GM12872 (cell line): ENCODE measurements at regions not wholly inside any gene's neighbourhood (a gene's known extent, or its start where the extent isn't known, plus 50 kb on each side); places are given as distances from the start of the nearest gene placed in this dataset.

ENCODE experiments used
- TF ChIP-seq, protein P1 (sequence below): IDR thresholded peaks from 3 replicates; pipeline ENCODE4 v1.5.1; 2011; ENCODE audit warnings: low read depth, mild to moderate bottlenecking, low read length, moderate library complexity; ENCODE audit not compliant: insufficient read depth

DNA sequence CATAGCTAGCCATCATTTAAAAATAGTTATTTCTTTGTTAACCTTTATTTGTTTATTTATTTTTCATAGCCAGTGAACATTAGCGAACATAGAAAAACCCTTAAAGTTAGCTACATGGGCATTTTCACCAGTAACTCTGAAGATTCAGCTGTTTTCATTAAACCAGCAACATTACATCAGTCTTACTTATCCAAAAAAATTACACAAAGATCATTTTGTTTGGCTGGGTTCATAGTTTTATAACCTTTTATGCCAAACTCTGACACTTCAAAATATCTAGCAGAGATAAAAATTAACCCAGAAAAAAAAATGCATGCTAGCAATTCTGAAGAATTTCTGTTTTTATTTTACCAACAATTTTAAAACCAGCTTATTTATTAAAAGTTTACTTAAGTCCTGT is 784.1 kb downstream of the PCDH18 start:
- TF ChIP-seq, protein P1, sequence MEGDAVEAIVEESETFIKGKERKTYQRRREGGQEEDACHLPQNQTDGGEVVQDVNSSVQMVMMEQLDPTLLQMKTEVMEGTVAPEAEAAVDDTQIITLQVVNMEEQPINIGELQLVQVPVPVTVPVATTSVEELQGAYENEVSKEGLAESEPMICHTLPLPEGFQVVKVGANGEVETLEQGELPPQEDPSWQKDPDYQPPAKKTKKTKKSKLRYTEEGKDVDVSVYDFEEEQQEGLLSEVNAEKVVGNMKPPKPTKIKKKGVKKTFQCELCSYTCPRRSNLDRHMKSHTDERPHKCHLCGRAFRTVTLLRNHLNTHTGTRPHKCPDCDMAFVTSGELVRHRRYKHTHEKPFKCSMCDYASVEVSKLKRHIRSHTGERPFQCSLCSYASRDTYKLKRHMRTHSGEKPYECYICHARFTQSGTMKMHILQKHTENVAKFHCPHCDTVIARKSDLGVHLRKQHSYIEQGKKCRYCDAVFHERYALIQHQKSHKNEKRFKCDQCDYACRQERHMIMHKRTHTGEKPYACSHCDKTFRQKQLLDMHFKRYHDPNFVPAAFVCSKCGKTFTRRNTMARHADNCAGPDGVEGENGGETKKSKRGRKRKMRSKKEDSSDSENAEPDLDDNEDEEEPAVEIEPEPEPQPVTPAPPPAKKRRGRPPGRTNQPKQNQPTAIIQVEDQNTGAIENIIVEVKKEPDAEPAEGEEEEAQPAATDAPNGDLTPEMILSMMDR: no peak

DNA sequence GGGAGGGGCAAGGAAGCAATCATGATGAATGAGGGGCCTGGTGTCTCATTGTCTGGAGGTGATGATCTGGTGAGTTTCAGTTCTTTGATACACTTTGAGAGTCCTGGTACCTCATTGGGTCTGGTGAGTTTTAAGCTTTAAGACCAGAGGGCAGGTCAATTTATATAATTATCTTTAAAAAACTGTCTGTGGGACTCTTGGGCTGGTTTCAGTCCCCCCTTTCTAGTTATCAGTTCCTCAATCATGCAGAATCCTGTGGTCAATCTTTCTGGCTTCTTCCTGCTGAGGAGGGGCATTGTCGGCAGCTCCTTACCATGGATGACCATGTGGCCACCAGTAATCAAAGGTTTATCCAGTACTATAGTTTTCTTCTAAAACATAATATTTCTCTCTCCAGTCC is 789.1 kb downstream of the PCDH18 start:
- TF ChIP-seq, protein P1: no peak

DNA sequence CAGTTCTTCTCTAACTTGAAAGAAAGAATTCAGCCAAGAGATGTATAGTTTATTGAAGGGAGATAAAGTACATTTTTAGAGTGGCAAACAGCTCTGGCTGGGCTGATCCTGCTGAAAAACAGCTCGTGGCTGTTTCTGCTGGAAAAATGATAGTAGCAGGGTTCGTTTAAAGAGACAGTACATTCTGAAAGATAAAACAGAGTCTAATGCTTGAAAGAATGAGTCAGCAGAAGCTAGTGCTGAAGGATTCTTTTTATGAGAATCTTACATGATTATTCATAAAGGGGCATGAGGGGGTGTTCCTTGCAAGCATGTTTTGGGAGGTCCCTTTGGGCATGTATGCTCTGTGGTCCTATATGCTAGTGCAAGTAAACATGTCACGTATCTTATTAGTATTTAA is 790.0 kb downstream of the PCDH18 start:
- TF ChIP-seq, protein P1: no peak

DNA sequence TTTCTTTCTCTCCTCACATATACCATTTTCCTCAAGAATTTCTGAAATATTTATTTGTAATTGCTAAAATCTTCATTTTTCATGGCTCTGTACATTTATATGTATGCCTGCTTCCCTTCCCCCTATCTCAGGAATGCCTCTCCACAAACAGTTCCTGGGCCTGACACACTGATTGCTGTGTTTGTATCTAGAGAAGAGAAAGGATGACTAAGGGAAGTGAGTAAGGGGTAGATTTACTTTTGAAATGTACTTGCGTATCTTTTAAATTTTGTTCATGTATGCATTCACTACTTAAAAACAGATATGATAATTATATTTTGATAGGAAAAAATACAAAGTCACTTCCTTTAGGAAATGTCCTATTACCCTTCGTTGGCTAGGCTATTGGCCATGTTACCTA is 790.8 kb downstream of the PCDH18 start:
- TF ChIP-seq, protein P1: no peak

DNA sequence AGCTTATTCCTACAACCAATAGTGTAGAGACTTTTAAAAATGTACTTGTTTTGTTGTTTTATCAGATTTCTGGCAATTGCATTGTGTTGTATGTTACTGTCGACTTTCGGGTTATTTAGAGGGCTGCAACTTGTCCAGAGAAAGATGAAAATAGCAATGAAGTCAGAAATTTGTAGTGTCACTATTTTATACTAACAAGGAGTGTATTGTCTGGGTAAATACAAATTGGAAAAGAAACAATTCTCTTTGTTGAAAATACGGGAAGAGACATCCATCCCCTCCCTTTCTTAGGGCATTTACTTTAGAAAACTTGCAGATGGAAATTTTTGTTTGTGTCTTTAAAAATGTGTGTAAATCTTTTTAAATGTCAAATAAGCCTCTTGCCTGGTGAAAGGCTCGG is 792.0 kb downstream of the PCDH18 start:
- TF ChIP-seq, protein P1: no peak

DNA sequence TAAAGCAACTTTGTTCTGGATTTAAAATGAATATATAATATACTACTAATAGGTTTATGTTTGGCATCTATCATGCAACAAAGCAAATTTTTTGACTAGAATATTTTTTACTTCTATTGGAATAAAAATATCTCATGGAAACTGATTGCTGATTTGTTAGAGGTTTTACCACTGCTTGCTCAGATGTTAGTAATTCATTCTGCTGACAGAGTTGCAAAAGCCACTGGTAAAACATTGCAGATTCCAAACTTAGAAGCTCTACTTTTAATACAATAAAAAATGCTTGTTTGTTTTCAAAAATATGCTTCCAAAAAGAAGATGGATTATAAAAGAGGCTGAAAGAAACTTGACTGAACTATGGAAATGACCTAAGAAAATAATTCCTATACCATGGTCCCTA is 795.2 kb downstream of the PCDH18 start:
- TF ChIP-seq, protein P1: no peak

DNA sequence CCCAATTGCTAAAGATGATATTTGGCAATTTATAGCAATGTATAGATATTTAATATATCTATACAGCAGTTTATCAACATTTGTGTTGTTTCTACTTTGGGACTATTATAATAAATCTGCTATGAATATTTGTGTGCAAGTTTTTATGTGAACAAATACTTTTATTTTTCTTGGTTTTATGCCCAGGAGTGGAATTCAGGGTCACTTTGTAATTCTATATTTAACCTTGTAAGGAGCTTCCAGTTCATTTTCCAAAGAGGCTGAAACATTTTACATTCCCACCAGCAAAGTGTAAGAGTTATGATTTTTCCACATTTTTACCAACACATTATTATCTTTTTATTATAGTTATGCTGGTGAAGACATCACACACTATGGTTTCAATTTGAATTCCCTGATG is 801.3 kb downstream of the PCDH18 start:
- TF ChIP-seq, protein P1: no peak
